ENCODE measurements at regions not wholly inside any gene's neighbourhood (a gene's known extent, or its start where the extent isn't known, plus 50 kb on each side); places are given as distances from the start of the nearest gene placed in this dataset.
"Not testable (repeated sequence)": the region's sequence is repeated elsewhere in the genome, so short reads cannot be mapped to it uniquely, and the experiment has no call there.

GRCh38 chrX:37904833-37905232, 57.5 kb upstream of the DYNLT3 start:
- DNase-seq (ENCODE audit: low spot score) = no peak

GRCh38 chrX:37905436-37906147, 58.2 kb upstream of the DYNLT3 start:
- no peak for DNase-seq (ENCODE audit: low spot score)

- no peak for DNase-seq (ENCODE audit: low spot score)
Measured at GRCh38 chrX:37906357-37906756, 59.0 kb upstream of the DYNLT3 start.

- no peak for DNase-seq (ENCODE audit: low spot score)
Measured at GRCh38 chrX:37910186-37910585, 62.8 kb upstream of the DYNLT3 start.

- peak; percentile 4 for DNase-seq (ENCODE audit: low spot score)
Measured at GRCh38 chrX:37912304-37912703, 64.9 kb upstream of the DYNLT3 start.

- no peak for DNase-seq (ENCODE audit: low spot score)
Measured at GRCh38 chrX:37912777-37913176, 65.4 kb upstream of the DYNLT3 start.

- DNase-seq (ENCODE audit: low spot score) = no peak
Measured at GRCh38 chrX:37918168-37918567, 70.8 kb upstream of the DYNLT3 start.

GRCh38 chrX:37918703-37919102, 71.3 kb upstream of the DYNLT3 start:
- no peak for DNase-seq (ENCODE audit: low spot score)

- DNase-seq (ENCODE audit: low spot score) = no peak
Measured at GRCh38 chrX:37921758-37922157, 74.4 kb upstream of the DYNLT3 start.

- DNase-seq (ENCODE audit: low spot score) = no peak
Measured at GRCh38 chrX:37922928-37923327, 75.6 kb upstream of the DYNLT3 start.

GRCh38 chrX:37925761-37926160, 78.4 kb upstream of the DYNLT3 start:
- not testable (repeated sequence) for DNase-seq (ENCODE audit: low spot score)

- DNase-seq (ENCODE audit: low spot score) = no peak
Measured at GRCh38 chrX:37926700-37927099, 79.3 kb upstream of the DYNLT3 start.

GRCh38 chrX:37942170-37942569, 64.2 kb upstream of the SYTL5 start:
- DNase-seq (ENCODE audit: low spot score) = no peak

GRCh38 chrX:37943554-37944344, 62.6 kb upstream of the SYTL5 start:
- no peak for DNase-seq (ENCODE audit: low spot score)

- DNase-seq (ENCODE audit: low spot score) = no peak
Measured at GRCh38 chrX:37946197-37946596, 60.2 kb upstream of the SYTL5 start.

GRCh38 chrX:37955273-37955672, 51.1 kb upstream of the SYTL5 start:
- no peak for DNase-seq (ENCODE audit: low spot score)

- no peak for DNase-seq (ENCODE audit: low spot score)
Measured at GRCh38 chrX:37956223-37956622, 50.1 kb upstream of the SYTL5 start.
